Left forelimb (tissue), 1 donor: ENCODE measurements at regions not wholly inside any gene's neighbourhood (a gene's known extent, or its start where the extent isn't known, plus 50 kb on each side); places are given as distances from the start of the nearest gene placed in this dataset.
A peak's percentile ranks its signal among the peaks of the same experiment; 100 is the strongest.
"Not testable (repeated sequence)": the region's sequence is repeated elsewhere in the genome, so short reads cannot be mapped to it uniquely, and the experiment has no call there.

ENCODE experiments used
- DNase-seq: peaks from one replicate; pipeline ENCODE4 v3.0.0-alpha.2; 2018; ENCODE audit warnings: low spot score

- DNase-seq: no peak
These were observed 52.1 kb downstream of the CARTPT start for GRCh38 chr5:71771191-71771590.

DNA sequence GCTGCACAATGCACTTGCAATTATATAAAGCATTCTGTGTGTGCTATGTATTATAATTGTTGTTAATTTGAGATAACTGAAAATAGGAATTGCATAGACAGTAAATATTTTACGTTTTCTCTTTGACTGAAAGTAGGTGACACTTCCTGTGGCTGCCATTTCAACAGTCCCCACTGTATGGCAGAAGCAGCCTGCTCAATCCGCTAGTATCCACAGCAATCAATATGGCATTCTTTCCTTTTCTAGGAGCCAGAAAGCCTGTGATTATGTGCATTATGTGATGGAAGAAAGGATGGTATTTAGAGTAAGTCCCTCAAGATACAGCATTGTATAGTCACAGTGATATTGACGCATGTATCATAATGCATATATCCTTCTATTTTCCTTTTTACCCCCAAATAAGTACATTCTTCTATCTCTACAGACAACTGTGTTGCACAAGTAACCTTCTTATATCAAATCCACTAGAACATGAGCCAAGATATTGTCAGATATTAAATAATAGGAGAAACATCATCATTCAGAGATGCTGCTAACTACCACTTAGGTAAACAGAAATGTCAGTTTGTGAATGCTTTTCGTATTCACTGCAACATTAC is 59.7 kb downstream of the CARTPT start:
- DNase-seq: no peak

DNA sequence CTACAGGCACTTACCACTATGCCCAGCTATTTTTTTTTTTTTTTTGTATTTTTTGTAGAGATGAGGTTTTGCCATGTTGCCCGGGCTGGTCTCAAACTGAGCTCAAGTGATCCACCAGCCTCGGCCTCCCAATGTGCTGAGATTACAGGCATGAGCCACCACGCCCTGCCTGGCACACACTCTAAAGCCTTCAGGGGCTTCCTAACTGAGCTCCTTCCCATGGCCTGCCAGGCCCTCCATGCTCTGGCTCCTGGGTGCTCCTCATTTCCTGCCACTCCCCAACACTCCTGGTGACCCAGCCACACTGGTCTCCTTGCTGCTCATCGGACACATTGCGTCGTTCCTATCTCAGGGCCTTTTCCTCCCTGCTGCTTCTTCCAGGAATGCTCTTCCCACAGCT is 61.5 kb downstream of the CARTPT start:
- no peak for DNase-seq

- no peak for DNase-seq
These were observed 63.3 kb downstream of the CARTPT start for GRCh38 chr5:71782393-71782770.

DNA sequence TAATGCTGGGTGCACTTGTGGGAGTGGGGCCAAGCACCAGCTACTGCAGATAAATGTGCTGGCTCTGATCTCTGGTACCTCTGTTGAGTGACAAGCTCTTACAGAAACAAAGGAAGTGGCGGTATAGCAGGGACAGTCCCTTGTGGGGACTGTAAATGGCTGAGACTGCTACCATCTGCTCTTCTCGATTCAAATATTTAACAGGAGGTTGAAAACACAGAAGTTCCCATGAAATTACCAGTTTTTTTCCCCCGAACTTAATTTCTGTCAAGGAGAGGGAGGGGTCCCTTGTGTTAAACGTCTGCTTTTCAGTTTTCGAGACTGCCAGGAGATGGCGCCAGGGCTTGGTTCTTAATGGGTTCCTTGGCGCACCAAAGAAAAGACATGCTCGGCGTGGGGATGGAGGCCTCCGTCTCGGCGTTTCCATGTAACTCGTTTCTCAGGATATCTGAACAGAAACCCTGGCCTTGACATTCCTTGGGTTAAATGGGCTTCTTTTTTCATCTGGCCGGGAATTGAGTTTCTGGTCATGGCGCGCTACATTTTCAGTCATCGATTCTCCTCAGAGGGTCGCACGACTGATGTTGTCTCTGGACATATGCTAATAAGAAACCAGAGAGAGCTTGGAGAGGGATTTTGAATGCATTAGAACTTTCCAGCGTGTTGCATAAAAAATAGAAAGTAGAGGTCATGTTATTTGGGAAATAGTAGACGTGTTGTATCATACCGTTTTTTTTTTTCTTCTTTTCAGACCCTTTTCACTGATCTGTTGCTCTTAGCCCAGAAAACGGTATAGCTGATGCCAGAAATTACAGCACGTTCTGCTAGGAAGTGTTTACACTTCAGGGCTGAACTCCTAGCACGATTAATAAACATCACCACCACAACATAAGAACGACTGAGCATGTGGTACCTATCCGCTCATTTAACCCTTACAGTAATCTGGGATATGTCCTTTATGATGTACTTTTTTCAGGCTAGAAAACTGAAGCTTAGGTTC is 64.0 kb downstream of the CARTPT start:
- peak; percentile 83 for DNase-seq

DNA sequence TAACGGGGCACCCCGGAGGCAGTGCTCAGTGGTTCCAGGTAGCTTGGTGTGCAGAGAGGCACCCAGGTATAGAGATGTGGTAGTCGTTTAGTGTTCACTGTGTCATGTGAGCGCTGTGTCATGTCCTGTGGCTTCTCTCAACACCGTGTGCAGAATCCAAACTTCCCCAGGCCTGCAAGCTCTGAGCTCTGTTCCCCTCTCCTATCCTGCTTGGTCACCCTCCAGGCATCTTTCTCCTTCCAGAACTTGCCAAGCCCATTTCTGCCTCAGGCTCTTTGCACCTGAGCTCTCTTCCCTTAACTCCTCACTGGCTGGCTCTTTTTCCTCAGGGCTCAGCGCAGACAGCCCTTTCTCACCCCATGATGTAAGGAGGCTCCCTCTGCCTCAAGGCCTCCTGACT is 64.8 kb downstream of the CARTPT start:
- DNase-seq: no peak

DNA sequence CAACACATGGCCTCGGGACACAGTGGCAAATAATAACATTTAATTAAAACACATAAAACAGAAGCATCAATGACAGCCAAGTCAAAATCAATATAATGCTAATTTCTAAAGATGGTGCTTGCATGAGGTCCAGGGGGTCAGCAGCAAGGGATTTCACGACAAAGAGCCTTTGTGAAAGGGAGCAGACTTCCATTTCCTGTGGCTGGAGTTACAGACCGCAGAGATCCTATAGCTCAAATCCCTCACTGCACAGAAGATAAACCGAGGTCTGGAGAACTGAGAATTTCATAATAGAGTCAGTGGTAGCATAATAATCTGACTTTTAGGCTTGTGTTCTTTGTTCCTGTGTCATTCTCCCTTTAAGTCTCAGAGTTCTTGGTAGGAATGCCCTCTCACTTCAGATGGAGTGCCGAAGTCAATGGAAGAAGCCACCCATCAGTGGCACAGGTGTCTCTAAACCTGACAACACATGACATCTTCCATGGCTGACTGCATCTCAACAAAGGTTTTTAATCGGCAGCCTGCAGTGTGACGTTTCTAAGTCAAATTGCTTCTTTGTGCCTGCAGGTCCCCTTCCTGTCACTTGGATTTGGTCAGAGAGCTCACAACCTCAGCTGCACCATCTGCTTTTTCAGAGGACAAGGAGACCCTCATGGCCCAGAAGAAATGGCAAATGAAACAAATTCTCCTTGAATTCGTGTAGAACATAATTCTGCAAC is 67.4 kb downstream of the CARTPT start:
- no peak for DNase-seq

- no peak for DNase-seq
These were observed 69.7 kb downstream of the CARTPT start for GRCh38 chr5:71788794-71789193.

GRCh38 chr5:71789746-71790145 is 70.7 kb downstream of the CARTPT start:
- no peak for DNase-seq

DNA sequence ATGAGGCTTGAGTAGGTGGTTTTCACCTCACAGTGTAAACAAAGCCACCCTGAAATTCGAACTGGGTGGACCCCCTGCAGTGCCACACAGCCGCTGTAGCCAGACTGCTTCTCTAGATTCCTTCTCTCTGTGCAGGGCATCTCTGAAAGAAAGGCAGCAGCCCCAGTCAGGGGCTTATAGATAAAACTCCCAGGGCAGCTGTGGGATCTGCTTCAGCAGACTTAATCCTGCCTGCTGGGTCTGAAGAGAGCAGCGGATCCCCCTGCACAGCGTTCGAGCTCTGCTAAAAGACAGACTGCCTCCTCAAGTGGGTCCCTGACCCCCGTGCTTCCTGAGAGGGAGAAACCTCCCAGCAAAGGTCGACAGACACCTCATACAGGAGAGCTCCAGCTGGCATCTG is 71.4 kb downstream of the CARTPT start:
- DNase-seq: no peak

- not testable (repeated sequence) for DNase-seq
These were observed 73.0 kb downstream of the CARTPT start for GRCh38 chr5:71792041-71792440.

DNA sequence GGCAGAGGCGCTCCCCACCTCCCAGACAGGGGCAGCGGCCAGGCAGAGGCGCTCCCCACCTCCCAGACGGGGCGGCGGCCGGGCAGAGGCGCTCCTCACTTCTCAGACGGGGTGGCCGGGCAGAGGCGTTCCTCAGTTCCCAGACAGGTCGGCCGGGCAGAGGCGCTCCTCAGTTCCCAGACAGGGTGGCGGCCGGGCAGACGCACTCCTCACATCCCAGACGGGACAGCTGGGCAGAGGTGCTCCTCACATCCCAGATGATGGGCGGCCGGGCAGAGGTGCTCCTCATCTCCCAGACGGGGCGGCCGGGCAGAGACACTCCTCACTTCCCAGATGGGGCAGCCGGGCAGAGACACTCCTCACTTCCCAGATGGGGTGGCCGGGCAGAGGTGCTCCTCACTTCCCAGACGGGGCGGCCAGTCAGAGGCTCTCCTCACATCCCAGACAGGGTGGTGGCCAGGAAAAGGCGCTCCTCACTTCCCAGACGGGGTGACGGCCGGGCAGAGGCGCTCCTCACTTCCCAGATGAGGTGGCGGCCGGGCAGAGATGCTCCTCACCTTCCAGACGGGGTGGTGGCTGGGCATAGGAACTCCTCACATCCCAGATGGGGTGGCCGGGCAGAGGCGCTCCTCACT is 75.1 kb downstream of the CARTPT start:
- no peak for DNase-seq

GRCh38 chr5:71802673-71803072 is 83.6 kb downstream of the CARTPT start:
- no peak for DNase-seq

DNA sequence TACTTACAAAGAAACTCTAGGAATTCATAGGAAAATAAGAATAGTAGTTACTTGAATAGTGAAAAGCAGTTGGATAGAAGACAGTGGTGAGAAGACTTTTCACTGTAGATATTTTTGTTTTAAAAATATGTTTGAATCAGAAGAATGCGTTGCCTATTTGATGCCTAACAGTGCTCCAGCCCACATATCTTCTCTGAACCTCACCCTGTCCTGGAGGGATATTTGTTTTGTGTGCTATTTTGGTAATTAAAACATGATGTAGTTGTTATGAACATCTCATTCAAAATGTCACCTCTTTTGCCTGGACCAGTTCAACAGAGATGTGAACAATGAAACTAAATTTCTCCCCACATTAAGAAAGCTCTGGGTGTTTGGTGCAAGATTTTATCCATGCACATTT is 87.6 kb downstream of the CARTPT start:
- DNase-seq: no peak

DNA sequence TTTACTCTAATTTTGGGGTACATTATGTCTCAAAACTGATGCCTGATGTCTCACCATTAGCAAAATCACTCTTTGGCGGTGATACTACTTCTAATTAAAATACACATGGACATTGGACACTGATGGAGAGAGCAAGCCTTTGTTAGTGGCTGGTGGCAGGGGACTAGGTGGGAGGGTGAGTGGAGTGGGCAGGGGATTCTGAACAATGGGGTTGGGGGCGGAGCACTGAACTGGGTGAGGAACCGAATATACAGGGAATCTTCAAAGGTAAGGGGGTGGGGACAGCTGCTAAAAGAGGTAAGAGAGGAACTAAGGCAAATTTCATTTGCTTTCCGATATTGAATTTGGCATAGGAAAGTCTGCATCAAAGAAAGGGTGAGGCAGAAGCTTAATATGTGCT is 88.8 kb downstream of the CARTPT start:
- no peak for DNase-seq

GRCh38 chr5:71809446-71809845 is 90.4 kb downstream of the CARTPT start:
- DNase-seq: no peak

- DNase-seq: no peak
These were observed 90.9 kb downstream of the CARTPT start for GRCh38 chr5:71810023-71810422.

DNA sequence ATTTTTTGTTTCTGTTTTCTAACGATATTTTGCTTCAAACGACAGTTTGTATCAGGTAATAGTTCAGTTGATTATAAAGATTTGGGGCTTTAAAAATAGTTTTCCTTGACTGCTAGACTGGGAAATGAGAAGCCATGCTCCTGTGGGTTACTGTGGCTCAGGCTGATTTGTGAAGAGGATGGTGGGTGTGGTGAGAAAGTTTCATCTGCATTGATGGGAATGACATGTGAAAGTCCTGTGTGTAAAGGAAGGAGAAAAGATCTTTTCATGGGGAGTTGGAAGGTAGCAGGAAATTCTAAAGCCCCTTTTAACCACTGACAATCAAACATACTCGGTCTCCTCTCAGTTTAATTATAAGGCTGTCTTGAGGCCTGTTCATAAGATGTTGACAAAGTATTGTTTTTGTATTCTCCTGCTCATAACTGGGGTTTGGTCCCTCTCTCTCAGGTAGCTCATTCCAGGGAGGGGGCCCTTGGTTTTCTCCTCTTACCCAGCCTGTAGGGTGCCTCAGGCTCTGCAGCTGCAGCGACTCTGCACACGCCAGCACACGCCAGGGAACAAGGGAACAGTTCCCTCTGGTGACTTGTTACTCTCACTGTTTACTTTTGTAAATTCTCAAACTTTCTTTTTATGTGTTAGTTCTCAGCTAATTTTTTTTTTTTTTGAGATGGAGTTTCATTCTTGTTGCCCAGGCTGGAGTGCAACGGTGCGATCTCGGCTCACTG is 91.6 kb downstream of the CARTPT start:
- no peak for DNase-seq

DNA sequence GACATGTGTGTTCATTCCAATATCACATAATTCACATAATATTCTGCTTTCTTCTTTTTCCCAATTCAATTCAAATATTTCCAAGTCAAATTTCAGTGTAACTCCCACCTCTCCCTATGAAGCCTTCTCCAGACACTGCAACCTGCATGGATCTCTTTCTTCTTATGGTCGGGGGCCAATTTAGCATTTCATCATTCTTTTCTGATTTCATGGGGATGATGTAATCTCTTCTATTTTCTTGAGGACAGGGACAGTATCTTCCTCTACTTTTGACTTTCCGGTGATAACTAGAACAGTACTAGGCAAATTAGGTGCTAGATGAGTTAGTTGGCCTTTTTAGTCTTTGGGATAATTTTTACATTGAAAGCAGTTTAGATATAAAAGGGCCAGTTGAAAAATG is 92.7 kb downstream of the CARTPT start:
- no peak for DNase-seq

GRCh38 chr5:71816307-71816706 is 97.2 kb downstream of the CARTPT start:
- DNase-seq: no peak

DNA sequence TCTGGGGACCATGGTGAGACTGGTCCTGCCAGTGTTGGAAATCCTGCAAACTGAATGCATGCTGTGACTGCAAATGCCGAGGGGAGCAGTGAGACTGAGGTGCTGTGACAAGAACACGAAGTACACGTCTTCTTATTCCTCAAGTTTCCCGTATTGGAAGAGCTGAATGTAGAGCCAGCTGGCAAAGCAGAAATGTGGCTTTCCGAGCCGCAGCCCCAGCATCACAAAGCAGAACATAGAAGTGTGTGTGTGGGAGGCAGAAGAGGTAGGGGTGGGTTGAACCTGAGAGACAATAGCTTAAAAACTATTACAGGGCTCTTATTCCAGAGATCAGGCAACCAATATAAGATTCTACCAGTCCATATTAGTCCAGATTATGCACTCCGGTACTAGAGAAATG is 98.8 kb downstream of the CARTPT start:
- no peak for DNase-seq

- no peak for DNase-seq
These were observed 102.0 kb downstream of the CARTPT start for GRCh38 chr5:71821029-71821428.
